ENCODE measurements at regions not wholly inside any gene's neighbourhood (a gene's known extent, or its start where the extent isn't known, plus 50 kb on each side); places are given as distances from the start of the nearest gene placed in this dataset.

GRCh38 chr20:11329271-11329670, 588.4 kb upstream of the BTBD3 start:
- TF ChIP-seq CTCF (IDR thresholded peaks at IDR 0.05; ENCODE audit: low read depth, low read length), result no peak
- no peak for TF ChIP-seq EZH2phosphoT487 (IDR thresholded peaks at IDR 0.05; ENCODE audit: low read depth)

Measured in OCI-LY3 (cell line).